Kasumi-1 (cell line): ENCODE measurements at regions not wholly inside any gene's neighbourhood (a gene's known extent, or its start where the extent isn't known, plus 50 kb on each side); places are given as distances from the start of the nearest gene placed in this dataset.

Source experiments
- DNase-seq, 2 experiments: peaks; one replicate each; lab custom pipeline; 2025; lab: John Stamatoyannopoulos, UW

DNA sequence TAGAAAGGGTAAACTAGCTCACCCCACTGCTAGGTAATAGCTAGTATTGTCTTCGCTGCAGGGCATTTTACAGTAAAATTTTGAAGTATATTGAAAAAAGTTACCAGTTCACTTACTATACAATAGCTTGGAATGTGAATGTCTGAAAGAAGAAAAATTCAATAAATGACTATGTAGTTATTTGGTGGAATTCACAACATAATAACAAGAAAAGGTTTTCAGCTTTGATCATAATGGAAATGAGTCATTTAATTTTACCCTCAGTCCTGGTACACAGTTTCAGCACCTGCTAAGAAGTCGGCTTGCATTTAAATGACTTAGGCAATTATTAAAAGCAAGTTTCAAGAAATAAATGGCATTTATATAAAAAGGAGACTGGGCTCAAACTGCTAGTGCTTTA, 90.4 kb downstream of the NUP35 start:
- no peak for DNase-seq

DNA sequence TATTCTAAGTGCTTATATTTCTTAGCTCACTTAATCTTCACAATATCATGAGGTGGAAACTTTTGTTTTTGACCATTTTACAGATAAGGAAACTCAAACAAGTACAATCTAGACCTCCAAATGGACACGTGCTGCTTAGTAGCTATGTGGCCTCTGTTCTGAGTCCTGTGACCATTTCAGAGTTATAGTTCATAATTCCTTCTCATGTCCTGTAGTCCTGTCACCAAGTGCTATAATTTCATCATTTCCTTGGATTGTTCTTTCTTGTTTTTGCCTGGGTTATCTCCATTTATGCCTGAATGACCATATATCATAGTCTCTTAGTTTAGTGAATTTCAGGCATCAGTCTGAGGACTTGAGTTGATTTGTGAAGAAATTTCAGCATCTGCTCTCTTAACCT, 91.7 kb downstream of the NUP35 start:
- DNase-seq, result no peak

DNA sequence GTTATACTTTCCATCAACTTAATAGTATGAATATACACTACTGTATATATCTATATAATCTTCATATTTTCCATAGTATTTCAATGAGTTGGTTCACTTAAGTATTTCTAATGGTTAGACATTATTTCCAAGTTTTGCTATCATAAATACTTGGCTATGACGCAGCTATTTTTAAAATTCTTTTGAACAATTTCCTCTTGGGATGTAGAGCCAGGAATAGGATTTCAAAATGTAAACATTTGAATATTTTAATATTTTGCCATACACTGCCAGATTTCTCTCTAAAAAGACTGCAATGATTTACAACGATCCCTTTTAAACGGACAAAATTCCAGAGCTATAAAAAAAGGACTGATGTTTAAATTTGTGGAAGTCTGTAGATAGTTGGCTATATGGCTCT, 95.6 kb downstream of the NUP35 start:
- DNase-seq, result no peak

GRCh38 chr2:183222751-183223150, 98.5 kb downstream of the NUP35 start:
- DNase-seq, result no peak

GRCh38 chr2:183224948-183225347, 100.7 kb downstream of the NUP35 start:
- no peak for DNase-seq

DNA sequence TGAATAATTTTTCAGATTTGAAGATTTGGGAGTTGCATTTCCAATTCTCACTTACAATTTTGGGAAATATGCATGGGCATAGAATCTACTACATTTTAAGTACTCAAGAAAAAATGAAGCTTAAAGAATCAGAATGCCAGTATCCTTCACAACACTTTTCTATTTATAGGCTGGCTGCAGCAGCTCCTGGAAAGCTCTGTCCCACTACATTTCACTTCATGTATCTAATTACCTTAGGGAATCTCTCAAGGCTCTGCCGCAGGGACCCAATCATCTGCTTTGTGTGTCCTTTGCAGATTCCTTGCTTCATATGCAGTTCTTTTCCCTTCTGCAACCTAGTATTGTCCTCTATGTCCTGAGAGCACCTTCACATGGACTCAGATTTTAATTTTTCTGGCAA, 102.9 kb downstream of the NUP35 start:
- DNase-seq, result no peak

- no peak for DNase-seq
Measured at GRCh38 chr2:183229386-183229785, 105.1 kb downstream of the NUP35 start.

DNA sequence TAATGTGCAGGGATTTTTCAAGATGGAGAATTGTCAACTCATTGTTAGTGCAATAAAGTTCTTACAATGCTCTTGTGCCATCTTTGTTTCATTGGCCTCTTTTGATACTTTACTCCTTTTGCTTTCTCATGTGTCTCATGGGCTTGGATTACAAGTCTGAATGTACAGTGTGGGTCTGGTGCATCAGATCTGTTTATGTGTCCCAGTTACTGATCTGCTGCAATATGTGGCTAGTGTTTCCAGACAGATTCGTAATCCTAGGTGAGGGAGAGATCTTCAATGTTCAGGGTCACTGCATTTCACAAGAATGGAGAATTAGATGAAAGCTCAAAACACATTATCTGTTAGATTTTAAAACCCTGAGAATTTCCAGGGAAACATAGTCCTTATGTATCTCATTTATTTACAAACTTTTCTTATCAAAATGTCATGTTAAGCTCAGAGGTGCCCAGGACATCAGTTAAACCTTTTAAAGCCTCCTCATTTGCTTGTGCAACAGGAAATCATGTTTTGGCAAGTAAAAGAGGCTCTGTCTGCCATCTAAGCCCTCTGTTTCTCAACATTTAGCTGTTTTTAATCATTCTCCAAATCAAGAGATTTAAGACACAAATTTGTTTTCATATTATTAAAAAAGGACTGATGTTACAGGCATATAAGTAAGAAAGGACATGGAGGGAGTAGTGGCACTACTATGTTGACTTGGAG, 108.1 kb downstream of the NUP35 start:
- DNase-seq, result no peak

DNA sequence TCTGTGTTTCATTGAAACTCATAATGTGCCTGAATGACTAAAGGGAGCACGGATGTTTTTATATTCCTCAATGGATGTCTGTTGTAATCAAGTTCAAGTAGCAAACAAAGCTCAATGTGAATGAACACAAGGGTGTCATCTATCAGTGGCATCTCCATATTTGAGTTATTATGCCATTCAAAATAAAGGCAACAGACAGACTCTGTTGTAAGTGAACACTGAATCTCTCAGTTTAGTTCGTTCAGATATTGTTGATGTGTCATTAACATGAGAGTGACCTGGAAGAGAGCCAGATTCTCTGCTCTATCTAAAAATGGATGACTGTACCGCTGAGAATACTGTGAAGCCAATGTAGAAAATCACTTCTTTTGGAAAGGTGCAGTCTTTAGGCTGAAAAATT, 118.7 kb downstream of the NUP35 start:
- no peak for DNase-seq

- no peak for DNase-seq
Measured at GRCh38 chr2:183243758-183244157, 119.5 kb downstream of the NUP35 start.

DNA sequence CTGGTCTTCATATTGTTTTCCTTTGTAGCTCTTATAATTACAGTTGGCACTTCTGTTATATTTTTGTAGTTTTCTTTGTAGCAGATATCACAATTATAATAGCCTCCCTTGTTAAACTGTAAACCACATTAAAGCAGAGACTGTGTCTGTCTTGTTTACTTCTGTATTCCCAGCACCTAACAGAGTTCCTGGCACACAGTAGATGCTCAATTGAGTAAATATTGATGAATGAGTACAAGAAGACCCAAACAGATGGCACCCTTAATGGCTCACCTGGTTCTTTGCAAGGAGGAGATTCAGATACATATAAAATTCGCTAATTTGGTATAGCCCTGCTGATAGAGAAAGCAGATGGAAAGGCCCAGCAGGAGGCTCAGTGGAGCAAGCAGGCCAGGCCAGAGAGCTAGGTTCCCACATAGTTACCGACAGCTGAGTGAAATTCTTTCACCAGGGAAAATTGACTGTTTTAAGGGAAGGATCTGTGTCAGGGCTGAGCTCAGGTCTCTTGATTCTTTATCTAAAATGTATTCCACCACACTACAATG, 120.1 kb downstream of the NUP35 start:
- DNase-seq, result no peak

GRCh38 chr2:183248866-183249567, 124.8 kb downstream of the NUP35 start:
- peak; percentile 74 to 85 for DNase-seq

DNA sequence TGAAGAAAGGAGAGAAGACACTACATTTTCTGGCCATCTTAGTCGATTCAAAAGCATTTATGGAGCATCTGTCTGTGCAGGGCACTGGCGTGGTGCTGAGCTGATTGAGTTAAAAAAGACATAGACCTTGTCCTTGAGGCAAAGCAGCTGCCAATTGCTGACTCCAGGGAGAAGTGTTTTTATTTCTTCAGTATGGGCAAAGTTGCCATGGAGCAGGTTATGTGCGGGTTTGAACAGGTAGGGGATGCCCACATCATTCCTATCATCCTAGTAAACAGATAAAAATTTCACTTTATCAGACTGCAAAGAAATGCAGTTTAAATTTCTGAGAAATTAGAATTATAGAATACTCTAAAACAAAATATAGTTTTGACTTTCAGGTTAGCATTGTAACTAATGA, 125.8 kb downstream of the NUP35 start:
- DNase-seq, result no peak

- DNase-seq, result no peak
Measured at GRCh38 chr2:183250472-183250871, 126.2 kb downstream of the NUP35 start.

GRCh38 chr2:183253441-183254130, 129.3 kb downstream of the NUP35 start:
- peak; percentile 56 to 61 for DNase-seq

DNA sequence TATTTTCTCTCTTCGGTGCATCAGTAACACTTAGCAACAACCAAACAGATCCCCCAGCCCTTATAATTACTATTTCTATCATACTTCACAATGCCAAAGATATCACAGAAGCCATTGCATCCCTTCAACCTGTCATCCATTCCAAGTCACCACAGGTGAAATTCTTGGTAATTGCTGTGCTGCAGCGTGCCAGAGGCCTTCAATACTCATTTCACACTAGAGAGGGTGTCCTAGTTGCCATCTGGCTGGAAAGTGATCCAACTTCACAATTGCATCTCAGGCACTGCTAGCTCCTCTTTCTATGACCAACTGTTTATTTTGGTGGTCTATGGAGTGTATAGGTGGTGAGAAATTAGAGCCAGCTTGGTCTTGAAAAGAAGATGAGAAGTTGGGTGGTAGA, 131.2 kb downstream of the NUP35 start:
- DNase-seq, result no peak

DNA sequence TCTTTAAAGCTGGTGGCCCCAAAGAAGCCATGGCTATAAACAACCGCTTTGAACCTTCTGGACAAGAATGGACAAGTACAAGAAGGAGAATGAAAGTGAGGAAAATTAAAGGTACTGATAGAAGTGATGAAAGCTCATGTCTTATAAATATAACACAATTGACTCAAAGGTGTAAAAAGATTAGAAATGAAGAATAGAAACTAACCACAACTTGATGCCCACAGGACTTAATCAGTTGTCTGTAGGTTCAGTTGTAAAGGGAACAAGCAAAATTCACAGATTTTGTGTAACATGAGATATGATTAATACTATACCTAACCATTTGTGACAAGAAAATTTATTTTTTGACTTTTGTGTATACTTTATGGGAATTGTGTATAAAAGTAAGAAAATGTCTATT, 135.7 kb downstream of the NUP35 start:
- no peak for DNase-seq

GRCh38 chr2:183260527-183260926, 136.3 kb downstream of the NUP35 start:
- DNase-seq, result no peak

DNA sequence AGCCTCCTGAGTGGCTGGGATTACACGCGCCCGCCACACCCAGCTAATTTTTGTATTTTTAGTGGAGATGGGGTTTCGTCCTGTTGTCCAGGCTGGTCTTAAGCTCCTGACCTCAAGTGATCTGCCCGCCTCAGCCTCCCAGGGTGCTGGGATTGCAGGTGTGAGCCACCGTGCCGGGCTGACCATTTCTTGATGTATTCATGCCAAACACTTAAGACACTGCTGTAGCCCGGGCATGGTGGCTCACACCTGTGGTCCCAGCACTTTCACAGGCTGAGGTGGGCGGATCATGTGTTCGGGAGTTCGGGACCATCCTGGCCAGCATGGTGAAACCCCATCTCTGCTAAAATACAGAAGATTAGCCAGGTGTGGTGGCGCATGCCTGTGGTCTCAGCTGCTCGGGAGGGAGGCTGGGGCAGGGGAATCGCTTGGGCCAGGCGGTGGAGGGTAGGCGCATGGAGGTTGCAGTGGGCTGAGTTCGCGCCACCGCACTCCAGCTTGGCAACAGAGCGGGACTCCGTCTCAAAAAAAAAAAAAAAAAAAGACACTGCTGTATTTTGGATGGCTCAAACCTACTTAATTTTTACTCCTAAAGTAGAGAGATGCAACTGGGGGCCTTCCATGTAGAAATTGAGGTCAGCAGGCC, 140.8 kb downstream of the NUP35 start:
- DNase-seq, result no peak

- no peak for DNase-seq
Measured at GRCh38 chr2:183267148-183267827, 143.0 kb downstream of the NUP35 start.

DNA sequence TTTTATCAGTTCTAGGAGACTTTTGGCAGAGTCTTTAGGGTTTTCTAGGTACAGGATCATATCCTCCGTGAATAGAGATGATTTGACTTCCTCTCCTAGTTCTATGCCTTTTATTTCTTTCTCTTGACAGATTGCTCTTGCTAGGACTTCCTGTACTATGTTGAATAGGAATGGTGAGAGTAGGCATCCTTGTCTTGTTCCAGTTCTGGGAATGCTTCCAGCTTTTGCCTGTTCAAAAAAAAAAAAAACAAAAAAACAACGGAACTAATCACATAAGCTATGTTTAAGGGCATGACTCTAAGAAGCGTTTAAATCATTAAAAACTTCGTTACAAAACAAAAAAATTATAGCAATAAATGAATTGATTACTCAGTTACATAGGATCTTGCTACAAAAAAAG, 145.7 kb downstream of the NUP35 start:
- no peak for DNase-seq

DNA sequence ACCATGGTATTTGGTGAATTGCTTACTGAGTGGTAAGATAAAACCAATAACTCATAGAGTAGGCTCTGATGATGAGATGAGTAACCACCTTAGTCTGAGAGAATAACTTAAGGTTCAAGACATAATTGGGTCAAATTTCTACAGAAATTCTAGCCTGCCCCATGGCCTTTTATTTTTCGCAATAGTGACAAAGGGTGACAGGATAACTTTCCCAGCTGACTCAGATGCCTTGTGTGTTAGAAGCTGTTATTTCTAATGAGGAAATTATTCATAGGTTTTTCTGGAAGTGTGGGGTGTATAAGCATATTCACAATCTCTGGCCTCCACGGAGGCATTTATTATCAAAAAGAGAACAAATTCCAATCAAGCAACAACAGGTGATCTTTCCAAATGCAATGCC, 159.0 kb downstream of the NUP35 start:
- DNase-seq, result no peak
